GM23248 (cell line): ENCODE measurements at regions not wholly inside any gene's neighbourhood (a gene's known extent, or its start where the extent isn't known, plus 50 kb on each side); places are given as distances from the start of the nearest gene placed in this dataset.

Experiments
- EZH2 ChIP-seq: fragments of 200-600 bp; sonication (generic); IDR thresholded peaks from 2 replicates; pipeline ENCODE4 v1.6.1; 2018; ENCODE audit warnings: antibody characterized with exemption, mild to moderate bottlenecking; ENCODE audit not compliant: insufficient read depth, poor library complexity, severe bottlenecking
- EZH2phosphoT487 ChIP-seq: fragments of 200-600 bp; sonication (generic); IDR thresholded peaks from 2 replicates; pipeline ENCODE4 v1.6.1; 2018; ENCODE audit warnings: antibody characterized with exemption, moderate library complexity, mild to moderate bottlenecking, low read depth; ENCODE audit not compliant: insufficient read depth

DNA sequence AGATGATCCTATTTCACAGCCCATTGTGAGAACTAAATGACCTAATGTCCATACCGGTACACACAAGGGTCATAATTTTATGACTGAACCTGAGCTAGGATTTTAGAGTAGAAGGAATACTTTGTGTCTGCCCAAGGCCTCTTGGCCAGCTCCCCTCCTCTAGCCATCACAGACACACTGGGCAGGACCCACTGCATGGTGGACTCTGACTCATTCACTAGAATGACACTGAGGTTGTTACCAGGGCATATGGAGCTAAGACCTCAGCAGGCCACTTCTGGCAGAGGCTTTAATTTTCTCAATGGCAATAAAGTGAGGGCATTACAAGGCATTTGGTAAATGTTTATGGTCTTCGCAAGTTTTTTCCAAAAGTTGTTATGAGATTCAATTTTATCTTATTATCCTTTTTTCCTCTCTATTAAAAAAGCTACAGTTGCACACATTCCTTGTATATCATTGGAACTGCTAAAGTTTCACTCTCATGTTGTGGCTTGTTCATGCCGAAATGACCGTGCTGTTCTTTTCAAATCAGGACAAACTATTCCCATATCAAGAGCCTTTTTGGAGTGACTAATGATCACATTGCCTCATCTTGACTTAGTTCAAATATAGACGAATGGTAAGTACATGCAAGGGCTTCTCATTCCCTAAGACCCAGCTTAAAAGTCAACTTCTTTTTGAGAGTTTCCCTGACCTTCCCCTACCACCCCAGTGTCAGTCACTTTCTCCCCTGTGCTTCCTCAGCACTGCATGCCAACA is 595.7 kb downstream of the ACTL7B start:
- TF ChIP-seq EZH2 = no peak
- no peak for TF ChIP-seq EZH2phosphoT487
